ENCODE measurements at regions not wholly inside any gene's neighbourhood (a gene's known extent, or its start where the extent isn't known, plus 50 kb on each side); places are given as distances from the start of the nearest gene placed in this dataset.

GRCh38 chr2:150699218-150699617 is 211.8 kb upstream of the RND3 start:
- Histone ChIP-seq H3K18ac (ENCODE audit: insufficient read length, low read depth, low read length) (no peak overlapping the region), H3K4me2 (ENCODE audit: insufficient read depth, insufficient read length, low read length) (no peak overlapping the region), H3K23ac (ENCODE audit: insufficient read length, low read depth, low read length) (no peak overlapping the region), H3K23me2 (ENCODE audit: insufficient read length, low read depth, low read length, poor library complexity, severe bottlenecking) (no peaks in the 10 kb centered on the region), H2BK120ac (ENCODE audit: low read depth, low read length, poor library complexity, severe bottlenecking) (no peak overlapping the region), H2AFZ (ENCODE audit: low read length) (no peak overlapping the region), H3K14ac (ENCODE audit: insufficient read depth, low read length) (no peak overlapping the region), H3K27me3 (ENCODE audit: insufficient read depth, low read length) (no peaks in the 10 kb centered on the region), H3K79me1 (ENCODE audit: insufficient read depth, low read depth, low read length, poor library complexity, severe bottlenecking) (no peaks in the 10 kb centered on the region), H3K9me3 (ENCODE audit: control insufficient read depth, low read depth, low read length) (no peaks in the 10 kb centered on the region), H4K8ac (replicated peaks; ENCODE audit: insufficient read length, low read depth, low read length) (no peak overlapping the region), H4K91ac (ENCODE audit: insufficient read length, low read depth, low read length) (no peak overlapping the region), H3K27ac (ENCODE audit: insufficient read length, low read depth, low read length) (no peak overlapping the region), H3K9ac (ENCODE audit: extremely low read depth, insufficient read length, low read length) (no peak overlapping the region), H4K5ac (ENCODE audit: insufficient read length, low read depth, low read length) (no peak overlapping the region), H3K79me2 (ENCODE audit: insufficient read depth, low read length) (no peaks in the 10 kb centered on the region; the same call in 1 of the 2 replicates), H3K4ac (ENCODE audit: low read depth, low read length) (no peak overlapping the region), H2BK5ac (ENCODE audit: insufficient read length, low read length) (no peak overlapping the region), H4K20me1 (ENCODE audit: control insufficient read depth, insufficient read depth, insufficient read length) (no peaks in the 10 kb centered on the region), H2BK12ac (ENCODE audit: insufficient read length, low read depth, low read length) (no peak overlapping the region), H2BK15ac (ENCODE audit: low read depth, low read length) (no peak overlapping the region), H3T11ph (ENCODE audit: low read length) (no peak overlapping the region), H2BK20ac (ENCODE audit: low read depth, low read length, poor library complexity, severe bottlenecking) (no peak overlapping the region), H3K4me1 (ENCODE audit: insufficient read depth, low read length) (peaks cover 3% of the 10 kb centered on the region; the same call in 1 of the 2 replicates), H2AK5ac (ENCODE audit: insufficient read length, low read length) (no peak overlapping the region), H3K56ac (ENCODE audit: insufficient read length, low read depth, low read length) (no peak overlapping the region)
- DNase-seq, result no peak
- peaks cover 15 to 28% of the 10 kb centered on the region in 2 experiments for H3K4me1 Mint-ChIP-seq
- WGBS (ENCODE audit: extremely low coverage, insufficient read length, low lambda C conversion rate), result no CpG with 5 or more reads among the region's 1 CpG
- H3K9me3 Mint-ChIP-seq, result peaks cover 0 to 12% of the 10 kb centered on the region in 2 experiments; a peak in 2 of 5 replicates
- no peak for TF ChIP-seq CTCF (conservative IDR thresholded peaks at IDR 0.05)
- peaks cover 0 to 7% (median 2%) of the 10 kb centered on the region in 3 experiments; a peak in 5 of 7 replicates for H3K36me3 Mint-ChIP-seq (ENCODE audit: insufficient read depth in 1 of 3, low read depth in 3 of 3)
- H3K27me3 Mint-ChIP-seq (ENCODE audit: low read depth), result no peaks in the 10 kb centered on the region
- H3K27ac Mint-ChIP-seq, result no peak overlapping the region
- no peak overlapping the region for H3K4me3 Mint-ChIP-seq

All from H9 (cell line).